ENCODE measurements at regions not wholly inside any gene's neighbourhood (a gene's known extent, or its start where the extent isn't known, plus 50 kb on each side); places are given as distances from the start of the nearest gene placed in this dataset.

DNA sequence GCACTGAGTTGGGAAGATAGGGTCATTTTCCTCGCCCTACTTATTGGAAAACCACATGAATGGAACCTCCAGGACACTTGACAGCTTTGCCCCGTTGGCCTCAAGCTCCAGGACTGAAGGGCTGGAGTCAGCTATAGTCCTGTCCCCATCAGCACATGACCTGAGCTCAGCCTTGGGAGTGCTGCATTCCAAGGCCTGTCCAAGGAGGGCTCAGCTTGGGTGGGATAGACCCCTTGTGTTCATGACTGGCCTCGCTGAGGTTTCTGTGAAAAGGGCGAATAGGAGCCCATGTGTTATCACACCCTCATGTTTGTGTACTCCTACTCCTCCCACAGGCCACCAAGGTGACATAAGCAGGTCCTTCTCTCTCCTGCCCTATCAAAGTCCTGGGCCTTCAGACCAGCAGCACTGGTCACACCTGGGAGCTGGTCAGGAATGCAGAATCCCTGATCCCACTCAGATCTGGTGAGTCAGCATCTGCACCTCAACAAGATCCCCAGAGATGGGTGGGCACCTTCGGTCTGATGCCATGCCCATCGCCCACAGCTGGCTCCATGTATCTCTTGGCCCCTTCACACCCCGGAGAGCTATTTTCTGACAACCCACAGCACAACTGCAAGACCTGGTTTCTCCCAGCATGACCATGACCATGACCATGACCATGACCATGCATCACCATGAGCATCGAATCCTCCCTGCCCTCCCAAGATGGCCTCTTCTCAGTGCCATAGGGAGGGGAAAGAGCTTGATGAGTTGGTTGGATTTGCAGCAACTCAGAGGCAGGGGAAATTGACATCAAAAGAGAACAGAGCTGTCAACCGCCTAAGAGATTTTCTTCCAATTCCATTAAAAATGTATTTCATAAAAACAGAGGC lies 83.0 kb upstream of the RAB6C start:
- Histone ChIP-seq H3K27ac (ENCODE audit: low read length) (no peak overlapping the region), H3K4me3 (ENCODE audit: low read length) (no peak overlapping the region), H3K4me1 (ENCODE audit: low read length) (no peaks in the 10 kb centered on the region), H3K36me3 (replicated peaks; ENCODE audit: insufficient read depth, low read length) (no peaks in the 10 kb centered on the region), H3K9ac (ENCODE audit: low read length) (no peak overlapping the region), H3K79me2 (ENCODE audit: low read length) (no peaks in the 10 kb centered on the region), H3K9me2 (replicated peaks; ENCODE audit: insufficient read depth, low read length) (no peaks in the 10 kb centered on the region), H4K20me1 (ENCODE audit: insufficient read depth, low read length) (no peaks in the 10 kb centered on the region), H3K27me3 (replicated peaks; ENCODE audit: insufficient read depth, low read length) (no peaks in the 10 kb centered on the region), H3K9me3 (replicated peaks; ENCODE audit: insufficient read depth, low read length) (no peaks in the 10 kb centered on the region), H3K4me2 (ENCODE audit: low read depth, low read length) (no peak overlapping the region), H3F3A (ENCODE audit: insufficient read depth, low read length) (no peaks in the 10 kb centered on the region), H2AFZ (ENCODE audit: low read length) (no peak overlapping the region)
- DNase-seq, result no peak
- TF ChIP-seq, protein P1, sequence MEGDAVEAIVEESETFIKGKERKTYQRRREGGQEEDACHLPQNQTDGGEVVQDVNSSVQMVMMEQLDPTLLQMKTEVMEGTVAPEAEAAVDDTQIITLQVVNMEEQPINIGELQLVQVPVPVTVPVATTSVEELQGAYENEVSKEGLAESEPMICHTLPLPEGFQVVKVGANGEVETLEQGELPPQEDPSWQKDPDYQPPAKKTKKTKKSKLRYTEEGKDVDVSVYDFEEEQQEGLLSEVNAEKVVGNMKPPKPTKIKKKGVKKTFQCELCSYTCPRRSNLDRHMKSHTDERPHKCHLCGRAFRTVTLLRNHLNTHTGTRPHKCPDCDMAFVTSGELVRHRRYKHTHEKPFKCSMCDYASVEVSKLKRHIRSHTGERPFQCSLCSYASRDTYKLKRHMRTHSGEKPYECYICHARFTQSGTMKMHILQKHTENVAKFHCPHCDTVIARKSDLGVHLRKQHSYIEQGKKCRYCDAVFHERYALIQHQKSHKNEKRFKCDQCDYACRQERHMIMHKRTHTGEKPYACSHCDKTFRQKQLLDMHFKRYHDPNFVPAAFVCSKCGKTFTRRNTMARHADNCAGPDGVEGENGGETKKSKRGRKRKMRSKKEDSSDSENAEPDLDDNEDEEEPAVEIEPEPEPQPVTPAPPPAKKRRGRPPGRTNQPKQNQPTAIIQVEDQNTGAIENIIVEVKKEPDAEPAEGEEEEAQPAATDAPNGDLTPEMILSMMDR (IDR thresholded peaks at IDR 0.05; ENCODE audit: low read length), result no peak
- TF ChIP-seq EZH2 (optimal IDR thresholded peaks at IDR 0.05; ENCODE audit: low read depth, low read length) (no peak), EZH2phosphoT487 (IDR thresholded peaks at IDR 0.05; ENCODE audit: low read length) (no peak)

DNA sequence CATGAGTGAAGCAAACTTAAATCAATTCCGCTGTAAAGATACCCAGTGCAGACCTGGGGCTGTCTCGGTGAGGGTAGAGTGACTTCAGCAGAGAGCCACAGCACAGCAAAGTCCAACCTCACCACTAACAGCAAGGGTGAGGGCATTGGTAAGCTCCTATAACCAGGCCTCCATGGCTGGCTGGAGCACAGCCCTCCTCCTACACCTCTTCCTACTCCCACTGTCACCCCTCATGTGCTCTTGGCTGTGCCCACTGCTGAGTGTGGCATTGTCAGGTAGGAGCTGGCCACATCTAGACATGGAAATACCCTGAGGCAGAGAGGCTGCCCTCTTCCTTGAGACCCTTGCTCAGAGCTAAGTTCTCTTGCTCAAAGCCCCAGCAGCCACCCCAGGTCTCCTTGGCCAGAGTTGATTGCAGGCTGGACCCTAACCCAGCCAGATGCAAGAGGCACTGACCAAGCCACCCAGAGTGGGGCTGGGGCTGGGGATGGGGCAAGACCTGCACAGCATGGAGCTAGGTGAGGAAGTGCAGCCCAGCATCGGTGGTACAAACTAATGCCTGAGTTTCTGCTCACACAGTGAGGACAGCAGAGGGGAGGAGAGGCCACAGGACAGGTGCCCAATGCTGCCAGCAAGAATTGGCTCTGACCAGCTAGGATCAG lies 77.6 kb upstream of the RAB6C start:
- Histone ChIP-seq H3K36me3 (replicated peaks; ENCODE audit: insufficient read depth, low read length) (no peaks in the 10 kb centered on the region), H3K79me2 (ENCODE audit: low read length) (no peaks in the 10 kb centered on the region), H3K4me2 (ENCODE audit: low read depth, low read length) (no peak overlapping the region), H2AFZ (ENCODE audit: low read length) (no peak overlapping the region), H3K9ac (ENCODE audit: low read length) (no peak overlapping the region), H3K9me3 (replicated peaks; ENCODE audit: insufficient read depth, low read length) (no peaks in the 10 kb centered on the region), H3K27ac (ENCODE audit: low read length) (no peak overlapping the region), H4K20me1 (ENCODE audit: insufficient read depth, low read length) (no peaks in the 10 kb centered on the region), H3K4me1 (ENCODE audit: low read length) (no peaks in the 10 kb centered on the region), H3K9me2 (replicated peaks; ENCODE audit: insufficient read depth, low read length) (no peaks in the 10 kb centered on the region), H3K27me3 (replicated peaks; ENCODE audit: insufficient read depth, low read length) (no peaks in the 10 kb centered on the region), H3F3A (ENCODE audit: insufficient read depth, low read length) (no peaks in the 10 kb centered on the region), H3K4me3 (ENCODE audit: low read length) (no peak overlapping the region)
- no peak for DNase-seq
- TF ChIP-seq, protein P1 (IDR thresholded peaks at IDR 0.05; ENCODE audit: low read length), result no peak
- TF ChIP-seq EZH2 (optimal IDR thresholded peaks at IDR 0.05; ENCODE audit: low read depth, low read length) (no peak), EZH2phosphoT487 (IDR thresholded peaks at IDR 0.05; ENCODE audit: low read length) (no peak)

DNA sequence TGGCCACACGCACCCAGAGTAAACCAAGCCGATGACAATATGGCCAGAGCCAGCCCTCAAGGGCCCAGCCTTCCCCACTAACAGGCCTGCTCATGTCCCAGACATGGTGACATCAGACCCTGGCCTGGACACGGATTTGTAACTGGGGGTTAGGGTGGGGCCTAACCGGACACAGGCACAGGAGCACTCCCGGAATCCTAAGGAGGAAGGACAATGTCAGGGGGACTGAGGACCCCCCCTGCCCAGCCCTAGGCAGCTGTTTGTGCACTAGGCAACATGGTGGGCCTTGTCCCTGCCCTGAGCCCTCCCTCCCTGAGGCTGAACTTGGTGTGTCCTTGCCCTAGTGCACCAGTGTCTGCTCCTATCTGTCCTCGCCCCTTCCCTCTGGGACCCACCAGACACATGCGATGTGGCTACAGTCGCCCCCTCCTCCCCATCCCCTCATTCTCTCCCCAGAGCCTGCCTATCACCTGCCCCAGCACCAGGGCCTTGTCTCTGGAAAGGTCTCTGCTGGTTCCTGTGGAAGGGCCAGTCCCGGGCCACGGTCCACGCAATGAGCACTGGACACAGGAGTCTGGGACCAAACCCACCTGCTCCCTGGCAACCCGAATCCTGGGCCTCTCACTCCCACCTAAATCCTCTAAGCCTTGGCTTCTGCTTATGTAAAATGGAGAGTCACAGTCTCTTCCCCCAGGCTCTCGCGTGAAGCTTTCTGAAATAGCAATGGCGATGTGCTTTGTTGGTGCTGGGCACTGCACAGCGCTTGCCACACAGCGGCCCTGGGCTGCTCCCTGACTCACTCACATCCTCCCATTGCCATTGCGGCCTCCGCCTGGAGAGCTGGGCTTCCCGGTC lies 76.5 kb upstream of the RAB6C start:
- H2AFZ ChIP-seq (ENCODE audit: low read length), result no peak overlapping the region
- no peaks in the 10 kb centered on the region for H3K79me2 ChIP-seq (ENCODE audit: low read length)
- H3K9me2 ChIP-seq (replicated peaks; ENCODE audit: insufficient read depth, low read length), result no peaks in the 10 kb centered on the region
- no peak for DNase-seq
- H3K4me3 ChIP-seq (ENCODE audit: low read length), result no peak overlapping the region
- no peaks in the 10 kb centered on the region for H3K27me3 ChIP-seq (replicated peaks; ENCODE audit: insufficient read depth, low read length)
- no peaks in the 10 kb centered on the region for H3K4me1 ChIP-seq (ENCODE audit: low read length)
- no peaks in the 10 kb centered on the region for H3F3A ChIP-seq (ENCODE audit: insufficient read depth, low read length)
- no peak overlapping the region for H3K9ac ChIP-seq (ENCODE audit: low read length)
- TF ChIP-seq EZH2phosphoT487 (IDR thresholded peaks at IDR 0.05; ENCODE audit: low read length), result no peak
- TF ChIP-seq, protein P1 (IDR thresholded peaks at IDR 0.05; ENCODE audit: low read length), result no peak
- H3K27ac ChIP-seq (ENCODE audit: low read length), result no peak overlapping the region
- no peaks in the 10 kb centered on the region for H3K9me3 ChIP-seq (replicated peaks; ENCODE audit: insufficient read depth, low read length)
- no peaks in the 10 kb centered on the region for H4K20me1 ChIP-seq (ENCODE audit: insufficient read depth, low read length)
- H3K36me3 ChIP-seq (replicated peaks; ENCODE audit: insufficient read depth, low read length), result no peaks in the 10 kb centered on the region
- no peak overlapping the region for H3K4me2 ChIP-seq (ENCODE audit: low read depth, low read length)
